NCI-H2029 treated with DMSO at 0.1 percent for 48 hours (cell line): ENCODE measurements at regions not wholly inside any gene's neighbourhood (a gene's known extent, or its start where the extent isn't known, plus 50 kb on each side); places are given as distances from the start of the nearest gene placed in this dataset.

Source experiments
- DNase-seq: peaks from one replicate; lab custom pipeline; 2025; lab: John Stamatoyannopoulos, UW

DNA sequence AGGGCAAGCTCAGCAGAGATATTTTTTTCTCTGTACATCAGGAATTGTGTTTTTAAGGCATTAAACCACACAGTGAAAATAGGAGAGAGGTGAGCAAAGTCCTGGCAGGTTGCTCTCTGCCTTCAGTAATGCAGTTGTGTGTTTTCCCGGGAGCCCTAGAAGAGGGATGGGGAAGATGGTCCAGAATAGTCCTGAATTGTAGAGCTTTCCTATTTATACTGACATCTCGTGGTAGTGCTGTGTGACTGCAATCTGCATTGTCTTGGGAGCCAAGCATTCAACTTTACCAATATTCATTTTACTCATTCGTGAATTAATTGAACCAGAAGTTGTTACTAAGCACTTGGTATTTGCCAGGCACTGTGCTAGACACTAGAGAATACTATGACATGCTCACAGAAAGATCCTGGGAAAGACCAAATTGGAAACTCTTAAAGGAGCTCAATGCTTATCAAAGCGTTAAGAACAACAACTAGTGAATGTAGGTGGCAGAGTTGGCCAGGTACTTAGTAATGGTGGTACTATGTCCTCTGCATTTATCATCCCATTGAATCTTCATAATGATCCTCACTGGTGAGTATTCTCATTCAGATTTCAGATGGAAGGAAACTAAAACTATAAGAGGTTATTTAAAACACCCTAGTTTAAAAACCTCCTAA is 214.6 kb downstream of the TRIB2 start:
- peak; percentile 24 for DNase-seq

DNA sequence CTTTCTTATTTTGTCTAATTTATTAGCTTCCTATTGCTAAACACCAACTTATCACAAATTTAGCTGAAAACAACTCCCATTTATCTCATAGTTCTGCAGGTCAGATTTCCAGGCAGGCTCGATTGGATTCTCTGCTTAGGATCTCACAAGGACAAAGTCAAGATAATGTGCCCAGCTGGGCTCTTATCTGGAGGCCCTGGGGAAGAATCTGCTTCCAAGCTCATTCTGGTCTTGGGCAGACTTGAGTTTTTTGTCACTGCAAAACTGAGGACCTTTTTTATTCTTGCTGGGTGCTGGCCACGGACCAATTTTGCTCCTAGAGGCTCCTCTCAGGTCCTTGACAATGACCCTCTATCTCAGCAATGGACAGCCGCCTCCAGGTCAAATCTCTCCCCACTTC is 215.5 kb downstream of the TRIB2 start:
- no peak for DNase-seq

DNA sequence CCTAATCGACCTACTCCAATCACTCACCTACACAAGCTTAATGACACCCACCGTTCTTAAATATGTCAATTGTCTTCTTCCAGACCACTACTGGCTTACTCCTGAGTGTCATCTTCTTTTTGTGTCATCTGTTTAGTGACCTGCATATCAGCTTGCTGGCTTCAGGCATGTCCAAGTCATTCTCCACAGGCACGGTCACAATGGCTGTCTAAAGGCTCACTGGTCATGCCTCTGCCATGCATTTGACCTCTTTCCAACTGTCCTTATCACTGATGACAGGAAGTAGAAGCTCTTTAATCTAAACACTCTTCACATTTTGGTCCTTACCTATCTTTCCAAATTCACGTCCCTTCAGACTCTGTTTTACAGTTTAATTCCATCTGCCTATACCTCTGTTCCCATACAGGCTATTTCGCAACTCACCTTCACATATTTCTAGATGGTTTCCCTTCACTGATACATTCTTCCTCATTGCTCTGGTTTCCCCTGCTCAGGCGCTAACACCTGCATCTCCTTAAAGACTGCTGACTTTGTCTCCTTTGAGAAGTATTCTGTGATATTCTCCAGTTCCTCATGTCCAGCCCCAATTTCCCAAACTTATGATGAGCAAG is 217.5 kb downstream of the TRIB2 start:
- no peak for DNase-seq

DNA sequence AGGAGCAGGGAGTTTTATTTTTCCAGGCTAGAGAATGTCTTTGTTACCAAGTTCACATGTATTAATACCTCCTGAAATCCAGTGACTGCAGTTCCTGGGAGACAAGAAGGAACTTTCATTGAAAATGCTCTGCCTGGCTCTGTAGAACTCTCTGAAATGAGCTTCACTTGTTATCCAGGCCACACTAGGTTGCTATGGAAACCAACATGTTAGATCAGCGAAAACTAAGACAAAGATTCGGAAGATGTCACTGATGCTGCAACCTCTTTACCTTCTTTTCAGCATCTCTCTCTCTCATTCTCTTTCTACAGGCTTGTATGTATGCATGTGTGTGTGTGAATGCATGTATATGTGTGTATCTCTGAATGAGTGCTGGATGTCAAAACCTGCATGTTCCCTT is 218.5 kb downstream of the TRIB2 start:
- DNase-seq: no peak

DNA sequence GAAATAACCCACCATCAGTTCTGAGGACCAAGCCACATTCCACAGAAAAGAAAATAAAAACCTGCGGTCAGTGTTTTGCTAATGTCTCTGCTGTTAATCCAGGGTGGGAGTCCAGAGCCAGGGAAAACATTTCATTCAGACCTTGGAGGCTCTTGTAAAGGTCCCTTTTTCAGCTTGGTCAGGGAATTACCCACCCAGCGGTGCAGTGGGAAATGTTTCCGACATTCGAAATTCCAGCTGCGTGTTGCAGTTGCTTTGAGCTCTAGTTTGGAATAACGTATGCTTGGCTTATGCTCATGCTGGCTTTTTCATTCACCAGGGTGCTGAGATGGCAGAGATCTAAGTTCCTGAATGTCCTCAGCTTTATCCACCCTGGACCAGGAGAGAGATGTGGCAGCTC is 219.1 kb downstream of the TRIB2 start:
- no peak for DNase-seq

DNA sequence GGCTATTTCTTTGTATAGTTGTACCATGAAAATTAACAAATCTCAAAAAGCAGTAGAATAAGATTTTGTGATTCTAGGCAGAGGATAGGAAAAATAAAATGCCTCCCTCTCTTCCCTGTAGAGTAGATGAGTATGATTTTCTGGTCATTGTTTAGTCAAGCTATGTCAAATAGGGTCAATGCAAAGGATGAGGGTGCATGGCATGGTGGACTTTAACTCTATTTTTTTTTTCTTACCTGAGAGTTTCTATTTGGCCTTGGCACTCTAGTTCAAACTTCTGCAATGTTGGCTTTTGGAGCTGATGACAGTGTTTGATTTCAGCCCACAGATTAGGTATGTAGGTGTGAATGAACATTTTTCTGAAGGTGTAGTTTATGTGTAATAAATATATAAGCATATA is 224.5 kb downstream of the TRIB2 start:
- DNase-seq: no peak

DNA sequence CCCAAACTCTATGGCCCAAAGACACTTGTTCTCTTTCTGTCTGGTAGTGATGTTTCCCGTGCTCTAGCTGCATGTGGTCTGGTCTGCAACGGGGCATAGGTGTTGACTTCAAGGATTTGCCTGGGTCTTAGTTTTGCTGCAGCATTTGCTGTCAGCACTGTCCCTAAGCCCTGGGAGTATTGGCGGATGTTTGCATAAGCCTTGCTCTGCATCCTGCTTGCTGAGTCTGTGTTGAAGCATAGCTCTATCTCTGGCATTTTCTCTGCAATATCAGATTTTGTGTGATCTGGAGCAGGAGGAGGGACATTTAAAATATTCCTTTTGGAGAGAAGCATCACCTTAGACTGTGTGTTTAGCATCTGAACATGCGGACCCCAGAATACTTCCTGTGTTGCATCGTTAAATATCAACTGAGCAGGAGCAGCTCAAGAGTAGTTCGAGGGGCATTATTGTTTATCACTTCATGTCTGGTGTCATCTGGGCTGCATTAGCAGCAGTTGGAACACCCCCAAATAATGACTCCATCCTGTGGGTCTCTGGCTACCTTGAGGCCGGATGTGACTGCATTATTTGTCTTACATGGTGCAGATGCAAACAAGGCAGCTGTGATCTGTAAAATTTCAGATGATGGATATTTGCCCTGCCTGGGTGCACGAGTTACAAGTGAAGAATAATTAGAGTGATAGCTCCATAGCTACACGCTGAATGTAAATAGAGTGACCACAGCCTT is 231.7 kb downstream of the TRIB2 start:
- no peak for DNase-seq

DNA sequence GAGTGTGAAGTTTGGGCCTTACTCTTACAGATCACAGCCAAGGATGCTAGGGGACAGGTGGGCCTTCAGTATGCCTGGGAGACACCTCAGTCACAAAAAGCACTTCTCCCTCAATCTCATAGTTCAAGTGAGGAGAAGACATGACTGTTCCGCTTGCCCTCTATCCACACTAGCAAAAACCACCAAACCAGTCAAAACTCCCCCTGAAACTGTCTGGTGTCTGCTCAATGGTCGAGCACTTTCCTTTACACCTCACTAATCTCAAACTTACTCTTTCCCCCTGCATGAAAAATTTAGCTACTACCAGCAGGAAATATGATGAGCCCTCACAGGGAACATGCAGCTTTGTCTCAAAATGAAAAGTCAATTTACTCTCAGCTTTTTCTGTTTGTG is 232.2 kb downstream of the TRIB2 start:
- no peak for DNase-seq

DNA sequence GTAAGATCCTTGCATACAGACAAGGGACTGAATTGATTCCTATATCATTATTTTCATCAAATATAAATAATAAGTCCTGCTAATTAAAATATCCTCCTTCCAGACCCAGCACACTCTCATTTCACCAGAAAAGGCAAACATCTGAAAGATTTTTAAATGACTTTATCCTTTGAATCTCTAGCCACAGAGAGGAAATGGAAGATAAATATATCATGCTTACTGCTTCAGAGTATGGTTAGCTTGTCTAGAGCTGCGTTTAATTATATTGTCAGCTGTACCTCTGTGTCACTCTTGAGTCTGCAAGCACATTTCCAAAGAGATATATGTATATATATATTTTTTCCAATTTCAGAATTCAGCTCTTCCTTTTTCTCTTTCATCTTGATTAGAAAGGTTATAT is 232.7 kb downstream of the TRIB2 start:
- no peak for DNase-seq

DNA sequence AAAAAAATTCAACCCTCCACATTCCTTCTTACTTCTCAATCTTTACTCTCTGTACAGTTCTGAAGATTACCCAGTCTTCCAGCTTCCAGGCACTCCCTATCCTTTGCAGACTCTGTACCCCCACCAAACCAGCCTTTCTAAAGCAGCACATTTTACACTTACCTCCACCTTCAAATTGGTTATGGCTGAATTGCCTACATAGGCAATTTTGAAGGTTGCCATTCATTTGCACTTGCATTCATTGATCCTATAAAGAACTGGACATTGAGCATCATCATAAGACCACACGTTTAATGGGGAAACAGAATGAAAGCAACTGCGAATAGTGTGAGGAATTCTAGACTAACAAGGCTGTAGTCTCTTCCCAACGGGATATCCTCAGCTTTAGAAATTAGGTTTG is 233.4 kb downstream of the TRIB2 start:
- no peak for DNase-seq

DNA sequence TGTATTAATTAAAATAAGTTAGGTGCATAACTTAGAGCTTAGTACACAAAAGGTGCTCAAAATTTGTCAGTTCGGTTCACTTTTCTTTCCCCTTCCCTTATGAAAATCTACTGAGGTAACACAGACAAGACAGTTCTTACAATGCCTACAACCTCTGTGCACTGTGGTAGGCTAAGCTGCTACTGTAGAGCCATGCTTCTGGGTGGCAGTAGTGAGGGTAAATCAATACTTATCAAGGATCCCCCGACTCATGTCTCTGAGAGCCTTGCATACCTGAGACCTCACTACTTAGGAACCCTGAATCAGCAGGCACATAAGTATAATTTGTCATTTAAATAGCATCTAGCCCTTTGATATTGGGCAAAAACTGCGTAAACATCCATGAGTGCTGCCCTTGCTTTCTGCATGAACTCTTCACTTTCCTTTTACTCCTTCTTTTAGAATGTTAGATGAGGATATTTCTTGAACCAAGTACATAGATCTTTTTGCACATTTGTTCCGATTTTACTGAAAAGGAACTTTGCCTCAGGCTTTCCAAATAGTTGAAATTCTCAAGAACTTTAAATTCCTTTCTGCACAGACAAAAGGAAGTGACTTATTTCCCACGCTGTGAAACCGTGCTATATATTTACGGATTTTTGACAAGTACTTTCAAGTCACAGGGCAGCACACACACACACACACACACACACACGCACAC is 234.4 kb downstream of the TRIB2 start:
- DNase-seq: no peak

DNA sequence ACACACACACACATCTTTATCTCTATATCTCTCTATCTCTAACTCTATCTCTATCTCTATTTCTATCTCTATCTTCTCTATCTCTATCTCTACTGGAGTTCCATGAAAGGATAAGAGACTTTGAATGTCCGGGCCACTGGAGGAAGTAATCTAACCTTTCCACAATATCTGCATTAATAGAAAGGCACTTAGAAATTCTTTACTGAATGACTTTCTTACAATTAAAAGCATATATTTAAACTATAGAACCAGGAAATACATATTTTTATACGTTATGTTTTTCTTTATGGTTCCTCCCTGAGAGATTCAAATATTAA is 234.9 kb downstream of the TRIB2 start:
- DNase-seq: no peak

DNA sequence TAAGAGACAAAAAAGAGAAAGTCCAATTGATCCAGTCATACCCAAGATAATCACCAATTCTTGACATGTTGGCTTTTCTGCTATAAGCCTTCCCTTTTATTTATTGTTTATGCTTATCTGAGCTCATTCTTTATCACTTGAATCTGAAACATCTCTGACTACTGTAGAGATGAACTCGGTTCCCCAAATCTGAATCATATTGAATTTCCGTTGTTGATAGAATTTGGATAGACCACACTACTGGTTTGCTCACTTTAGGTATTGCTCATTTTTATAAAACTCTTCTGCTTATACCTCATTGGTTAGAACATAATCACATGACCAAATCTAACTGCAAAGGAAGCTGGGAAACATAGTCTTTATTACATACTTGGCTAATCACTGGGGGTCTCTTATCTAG is 236.9 kb downstream of the TRIB2 start:
- no peak for DNase-seq

DNA sequence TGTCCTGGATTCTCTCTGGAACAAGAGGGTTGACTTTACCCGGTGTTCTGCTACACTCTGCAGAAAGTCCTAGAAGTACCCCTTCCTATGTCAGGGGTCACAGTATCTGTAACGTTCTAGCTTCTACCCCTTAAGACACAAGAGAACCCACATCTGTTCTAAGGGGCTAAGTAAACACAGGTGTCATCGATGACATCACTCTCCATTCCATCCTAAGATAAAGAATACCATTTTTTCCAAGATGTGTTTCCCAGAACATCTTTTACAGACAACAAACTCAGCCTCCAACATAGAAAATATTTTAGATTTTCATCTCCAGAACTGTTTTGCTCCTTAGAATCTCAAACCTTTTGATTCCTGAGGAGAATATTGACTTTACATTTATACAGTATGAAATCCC is 239.1 kb downstream of the TRIB2 start:
- DNase-seq: no peak

DNA sequence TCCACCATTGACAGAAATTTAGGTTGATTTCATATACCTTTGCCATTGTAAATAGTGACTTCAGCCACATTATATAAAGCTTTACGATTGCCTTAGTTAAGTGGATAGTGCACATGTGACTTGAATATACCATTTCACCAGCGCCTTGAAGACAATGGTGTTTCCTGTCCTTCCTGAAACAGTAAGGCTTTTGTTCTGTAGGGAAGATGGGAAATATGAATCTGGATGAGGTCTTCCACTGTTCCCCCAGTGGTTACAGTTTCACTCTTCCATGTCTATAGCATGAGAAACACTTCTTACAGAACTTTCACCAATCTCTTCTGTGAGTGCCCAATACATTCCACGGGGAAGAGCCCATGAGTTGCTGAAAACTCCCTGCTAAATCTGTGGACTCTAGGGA is 240.5 kb downstream of the TRIB2 start:
- no peak for DNase-seq

DNA sequence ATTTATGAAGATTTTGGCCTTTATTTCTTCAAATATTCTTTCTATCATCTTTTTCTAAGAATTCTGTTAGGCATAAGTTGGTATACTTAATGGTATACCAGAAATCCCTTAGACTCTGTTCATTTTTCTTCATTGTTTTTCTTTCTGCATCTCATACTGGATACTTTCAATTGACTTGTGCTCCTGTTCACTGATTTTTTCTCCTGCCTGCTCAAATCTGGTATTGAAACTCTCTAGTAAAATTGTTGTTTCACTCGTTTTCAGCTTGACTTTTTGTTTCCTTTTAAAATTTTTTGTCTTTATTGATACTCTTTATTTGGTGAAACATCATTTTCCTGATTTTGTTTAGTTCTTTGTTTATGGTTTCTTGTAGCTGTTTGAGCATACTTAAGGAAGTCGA is 243.2 kb downstream of the TRIB2 start:
- no peak for DNase-seq

DNA sequence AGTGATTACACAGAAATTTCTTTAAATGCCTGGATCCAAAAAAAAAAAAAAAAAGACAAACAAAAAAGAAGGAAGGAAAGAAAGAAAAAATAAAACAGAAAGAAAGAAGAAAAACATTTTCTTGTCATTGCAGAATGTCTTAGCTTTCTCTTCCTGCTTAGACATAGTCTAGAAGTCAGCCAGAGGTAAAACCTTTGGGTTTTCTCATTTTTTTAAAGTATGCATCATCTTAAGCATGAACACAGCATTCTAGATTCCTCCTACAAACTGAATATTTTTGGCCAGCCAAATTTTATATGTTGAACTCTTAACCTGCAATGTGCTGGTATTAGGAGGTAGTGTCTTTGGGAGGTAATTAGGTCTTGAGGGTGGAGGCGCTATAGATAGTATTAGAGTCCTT is 243.9 kb downstream of the TRIB2 start:
- no peak for DNase-seq

DNA sequence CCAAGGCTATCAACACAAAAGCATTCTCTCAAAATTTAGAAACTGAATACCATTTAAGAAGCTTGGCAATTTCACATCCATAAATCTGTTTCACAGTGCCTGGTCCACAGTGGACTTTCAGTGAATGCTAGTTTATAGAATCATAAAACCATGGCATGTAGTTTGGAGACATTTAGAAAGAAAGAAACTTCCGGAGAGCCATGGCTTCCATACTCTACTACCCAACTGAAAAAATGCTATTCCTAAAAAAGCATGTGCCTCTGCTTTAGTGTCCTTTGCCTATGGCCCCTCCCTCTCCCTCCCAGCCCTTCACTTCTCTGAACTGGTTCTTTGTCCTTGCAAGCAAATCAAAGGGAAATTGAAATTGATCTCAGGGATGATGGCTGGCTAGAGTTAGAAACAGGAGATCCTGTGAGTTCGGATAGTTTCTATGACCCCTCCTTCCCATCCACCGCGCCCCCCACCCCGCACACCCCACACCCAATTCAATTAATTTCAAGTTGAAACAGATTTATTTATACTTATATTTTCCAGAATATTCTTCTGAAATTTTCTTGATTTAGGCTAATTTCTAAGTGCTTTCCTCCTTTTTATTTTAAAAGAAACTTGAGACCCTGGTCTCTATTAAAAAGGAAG is 248.3 kb downstream of the TRIB2 start:
- no peak for DNase-seq

DNA sequence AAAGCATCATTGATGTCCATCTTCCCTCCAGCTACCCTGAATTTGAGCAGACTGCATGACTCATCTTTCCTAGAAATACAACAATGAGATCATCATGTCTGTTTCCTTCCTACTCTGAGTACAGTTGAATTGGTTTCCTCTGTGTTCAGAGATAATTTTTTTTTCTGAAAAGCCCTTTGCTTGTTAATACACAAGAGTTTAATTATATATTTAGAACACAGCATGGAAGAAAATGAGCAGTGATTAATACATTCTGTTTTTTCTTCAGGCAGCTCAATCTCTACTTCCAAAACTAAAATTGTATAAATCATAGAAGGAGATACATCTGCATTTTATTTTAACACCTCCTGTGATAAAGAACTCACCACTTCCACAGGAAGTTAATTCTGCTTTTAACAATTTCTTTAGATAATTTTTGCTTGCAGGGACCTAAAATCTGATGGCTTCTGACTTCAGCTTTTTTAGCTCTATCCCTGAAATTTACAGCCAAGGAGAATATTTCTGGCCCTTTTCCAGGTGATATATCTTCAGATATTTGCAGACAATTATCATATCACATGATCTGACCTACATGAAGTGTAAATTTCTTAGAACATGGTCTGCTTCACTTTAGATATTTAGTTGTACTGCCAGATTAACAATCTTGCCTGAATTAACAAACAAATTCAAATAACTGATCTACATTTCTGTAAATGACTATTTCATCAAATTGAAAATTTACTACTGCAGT is 249.0 kb downstream of the TRIB2 start:
- DNase-seq: no peak

DNA sequence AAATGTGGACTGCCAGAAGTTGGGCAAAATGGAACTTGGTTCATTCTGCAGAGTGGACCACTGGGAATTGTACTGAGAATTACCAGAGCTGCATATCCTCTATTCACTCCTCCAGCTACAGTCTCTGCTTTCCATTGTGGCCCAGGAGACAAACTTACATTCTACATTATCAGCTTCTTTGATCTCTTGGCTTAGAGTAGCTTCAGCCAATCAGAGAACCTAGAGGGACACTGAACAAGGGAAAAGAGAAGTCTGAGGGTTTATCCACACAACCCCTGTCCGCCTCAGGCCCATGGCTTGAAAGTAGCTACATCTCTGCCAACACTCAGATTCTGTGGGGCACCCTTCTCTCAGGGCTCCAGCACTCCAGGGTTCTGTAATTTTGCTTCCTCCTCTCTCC is 251.1 kb downstream of the TRIB2 start:
- no peak for DNase-seq

DNA sequence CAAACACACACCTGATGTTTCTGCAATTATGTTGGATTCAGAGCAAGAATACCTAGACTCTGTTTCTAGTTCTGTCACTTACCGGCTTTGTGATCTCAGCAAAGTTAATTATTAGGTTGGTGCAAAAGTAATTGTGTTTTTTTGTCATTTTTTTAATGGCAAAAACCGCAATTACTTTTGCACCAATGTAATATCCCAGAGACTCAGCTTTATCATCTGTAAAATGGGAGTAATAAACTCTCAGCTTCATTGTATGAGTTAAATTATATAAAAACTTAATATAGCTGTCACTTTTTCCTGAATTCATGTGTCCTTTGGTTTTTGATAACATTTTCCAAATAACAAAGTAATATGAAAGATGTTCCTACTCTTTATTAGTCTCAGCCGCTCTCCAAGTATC is 251.7 kb downstream of the TRIB2 start:
- no peak for DNase-seq

DNA sequence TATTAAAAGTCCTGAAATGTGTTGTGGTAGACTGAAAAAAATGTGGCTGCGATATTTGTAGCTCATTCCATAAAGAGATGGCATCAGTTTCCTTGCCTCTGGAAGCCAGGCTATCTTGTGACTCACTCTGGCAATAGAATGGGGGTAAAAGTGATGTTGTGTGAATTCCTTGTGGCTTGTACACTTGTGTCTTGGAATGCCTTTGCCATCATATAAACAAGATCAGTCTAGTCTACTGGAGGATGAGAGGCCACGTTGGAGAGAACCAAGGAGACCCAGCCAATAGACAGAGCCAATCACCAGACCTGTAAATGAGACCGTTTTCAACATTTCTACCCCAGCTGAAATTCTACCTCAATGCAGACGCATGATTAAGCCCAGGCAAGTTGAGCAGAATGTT is 254.1 kb downstream of the TRIB2 start:
- no peak for DNase-seq
